ENCODE measurements at regions not wholly inside any gene's neighbourhood (a gene's known extent, or its start where the extent isn't known, plus 50 kb on each side); places are given as distances from the start of the nearest gene placed in this dataset.

DNA sequence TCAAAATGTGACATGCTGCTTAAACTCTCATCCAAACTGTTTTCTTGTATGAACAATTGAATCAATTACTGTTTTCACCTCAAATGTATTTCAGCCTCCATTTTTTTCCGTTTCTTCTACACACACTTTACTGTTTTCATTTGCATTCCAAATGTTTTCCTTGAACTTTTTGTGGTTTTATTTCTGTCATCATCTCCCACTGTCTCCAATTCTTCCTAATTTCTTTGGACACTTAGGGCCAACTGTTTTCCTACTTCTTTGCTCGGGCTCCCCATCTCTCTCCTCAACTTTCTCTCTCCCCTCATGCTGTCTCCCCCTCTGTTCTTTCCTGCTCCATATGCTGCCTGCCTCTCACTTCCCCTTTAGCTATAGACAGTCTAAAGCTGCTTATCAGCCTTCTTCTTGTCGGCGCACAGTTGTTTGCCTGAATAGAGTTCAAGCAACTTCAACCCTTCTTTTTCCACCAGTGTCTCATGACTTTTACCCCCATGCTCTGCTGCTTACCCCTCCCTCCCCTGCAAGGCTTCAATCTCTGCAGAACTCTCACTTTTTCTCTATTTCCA lies 443.4 kb downstream of the DTWD2 start:
- H2AFZ ChIP-seq (ENCODE audit: low read length): no peak overlapping the region
- no peaks in the 10 kb centered on the region for H4K20me1 ChIP-seq (ENCODE audit: insufficient read depth, low read length)
- no peaks in the 10 kb centered on the region for H3K27me3 ChIP-seq (replicated peaks; ENCODE audit: insufficient read depth, low read length)
- no peaks in the 10 kb centered on the region for H3K36me3 ChIP-seq (replicated peaks; ENCODE audit: insufficient read depth, low read length)
- no peak for DNase-seq
- H3K9me3 ChIP-seq (replicated peaks; ENCODE audit: insufficient read depth, low read length): no peaks in the 10 kb centered on the region
- H3K4me3 ChIP-seq (ENCODE audit: low read length): no peak overlapping the region
- no peaks in the 10 kb centered on the region for H3F3A ChIP-seq (ENCODE audit: insufficient read depth, low read length)
- no peak overlapping the region for H3K9ac ChIP-seq (ENCODE audit: low read length)
- H3K4me2 ChIP-seq (ENCODE audit: low read depth, low read length): no peak overlapping the region
- no peak for TF ChIP-seq EZH2phosphoT487 (IDR thresholded peaks at IDR 0.05; ENCODE audit: low read length)
- no peak for TF ChIP-seq EZH2 (optimal IDR thresholded peaks at IDR 0.05; ENCODE audit: low read depth, low read length)
- TF ChIP-seq, protein P1, sequence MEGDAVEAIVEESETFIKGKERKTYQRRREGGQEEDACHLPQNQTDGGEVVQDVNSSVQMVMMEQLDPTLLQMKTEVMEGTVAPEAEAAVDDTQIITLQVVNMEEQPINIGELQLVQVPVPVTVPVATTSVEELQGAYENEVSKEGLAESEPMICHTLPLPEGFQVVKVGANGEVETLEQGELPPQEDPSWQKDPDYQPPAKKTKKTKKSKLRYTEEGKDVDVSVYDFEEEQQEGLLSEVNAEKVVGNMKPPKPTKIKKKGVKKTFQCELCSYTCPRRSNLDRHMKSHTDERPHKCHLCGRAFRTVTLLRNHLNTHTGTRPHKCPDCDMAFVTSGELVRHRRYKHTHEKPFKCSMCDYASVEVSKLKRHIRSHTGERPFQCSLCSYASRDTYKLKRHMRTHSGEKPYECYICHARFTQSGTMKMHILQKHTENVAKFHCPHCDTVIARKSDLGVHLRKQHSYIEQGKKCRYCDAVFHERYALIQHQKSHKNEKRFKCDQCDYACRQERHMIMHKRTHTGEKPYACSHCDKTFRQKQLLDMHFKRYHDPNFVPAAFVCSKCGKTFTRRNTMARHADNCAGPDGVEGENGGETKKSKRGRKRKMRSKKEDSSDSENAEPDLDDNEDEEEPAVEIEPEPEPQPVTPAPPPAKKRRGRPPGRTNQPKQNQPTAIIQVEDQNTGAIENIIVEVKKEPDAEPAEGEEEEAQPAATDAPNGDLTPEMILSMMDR (IDR thresholded peaks at IDR 0.05; ENCODE audit: low read length): no peak
- H3K79me2 ChIP-seq (ENCODE audit: low read length): no peaks in the 10 kb centered on the region
- no peak overlapping the region for H3K27ac ChIP-seq (ENCODE audit: low read length)
- no peaks in the 10 kb centered on the region for H3K9me2 ChIP-seq (replicated peaks; ENCODE audit: insufficient read depth, low read length)
- H3K4me1 ChIP-seq (ENCODE audit: low read length): no peaks in the 10 kb centered on the region

DNA sequence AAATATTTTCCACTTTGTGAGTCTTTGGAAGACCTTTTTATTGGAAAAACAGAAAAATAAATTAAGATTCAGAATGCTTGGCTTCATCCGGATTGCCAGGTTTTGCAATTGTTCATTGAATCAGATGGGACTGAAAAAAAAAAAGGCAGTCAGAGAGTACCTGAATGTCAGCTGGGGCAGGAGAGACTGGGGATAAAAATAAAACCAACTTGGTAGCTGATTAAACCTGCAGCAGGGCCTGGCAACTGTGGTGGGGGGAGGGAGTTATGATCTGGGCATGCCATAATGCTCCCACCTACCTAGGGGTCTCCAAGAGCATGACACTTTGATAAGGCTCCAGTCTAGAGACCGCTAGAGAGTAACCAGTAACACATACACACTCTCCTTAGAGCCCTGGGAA lies 454.4 kb downstream of the DTWD2 start:
- Histone ChIP-seq H3K9me3 (replicated peaks; ENCODE audit: insufficient read depth, low read length) (no peaks in the 10 kb centered on the region), H3K36me3 (replicated peaks; ENCODE audit: insufficient read depth, low read length) (no peaks in the 10 kb centered on the region), H3K9me2 (replicated peaks; ENCODE audit: insufficient read depth, low read length) (no peaks in the 10 kb centered on the region), H3F3A (ENCODE audit: insufficient read depth, low read length) (no peaks in the 10 kb centered on the region), H3K27ac (ENCODE audit: low read length) (no peak overlapping the region), H3K79me2 (ENCODE audit: low read length) (no peaks in the 10 kb centered on the region), H3K9ac (ENCODE audit: low read length) (no peak overlapping the region), H4K20me1 (ENCODE audit: insufficient read depth, low read length) (no peaks in the 10 kb centered on the region), H2AFZ (ENCODE audit: low read length) (no peak overlapping the region), H3K4me2 (ENCODE audit: low read depth, low read length) (no peak overlapping the region), H3K4me1 (ENCODE audit: low read length) (no peaks in the 10 kb centered on the region), H3K27me3 (replicated peaks; ENCODE audit: insufficient read depth, low read length) (no peaks in the 10 kb centered on the region), H3K4me3 (ENCODE audit: low read length) (no peak overlapping the region)
- DNase-seq: no peak
- TF ChIP-seq EZH2 (optimal IDR thresholded peaks at IDR 0.05; ENCODE audit: low read depth, low read length) (no peak), EZH2phosphoT487 (IDR thresholded peaks at IDR 0.05; ENCODE audit: low read length) (no peak)
- TF ChIP-seq, protein P1 (IDR thresholded peaks at IDR 0.05; ENCODE audit: low read length): no peak

DNA sequence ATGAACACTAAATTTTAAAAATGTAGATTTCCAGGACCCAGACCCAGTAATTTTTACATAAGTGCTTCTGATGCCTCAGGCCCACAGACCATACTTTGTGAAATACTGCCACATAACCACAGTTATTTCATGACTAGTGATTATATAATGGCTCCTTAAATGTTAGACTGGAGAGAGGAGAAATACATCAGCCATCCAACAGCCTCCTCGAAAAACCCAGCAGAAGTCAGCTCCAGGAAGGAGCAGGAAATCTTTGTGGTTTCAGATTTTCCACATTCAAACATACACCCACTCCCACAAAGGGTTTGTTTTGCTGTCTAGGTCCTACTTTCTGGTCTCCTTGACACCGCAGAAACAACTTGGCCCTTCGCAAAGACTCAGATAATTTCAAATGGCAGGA lies 455.2 kb downstream of the DTWD2 start:
- no peak overlapping the region for H3K4me2 ChIP-seq (ENCODE audit: low read depth, low read length)
- H3K36me3 ChIP-seq (replicated peaks; ENCODE audit: insufficient read depth, low read length): no peaks in the 10 kb centered on the region
- no peak for TF ChIP-seq EZH2 (optimal IDR thresholded peaks at IDR 0.05; ENCODE audit: low read depth, low read length)
- TF ChIP-seq, protein P1 (IDR thresholded peaks at IDR 0.05; ENCODE audit: low read length): no peak
- no peak for TF ChIP-seq EZH2phosphoT487 (IDR thresholded peaks at IDR 0.05; ENCODE audit: low read length)
- no peak overlapping the region for H3K27ac ChIP-seq (ENCODE audit: low read length)
- H3K27me3 ChIP-seq (replicated peaks; ENCODE audit: insufficient read depth, low read length): no peaks in the 10 kb centered on the region
- H3K9me3 ChIP-seq (replicated peaks; ENCODE audit: insufficient read depth, low read length): no peaks in the 10 kb centered on the region
- H3K9ac ChIP-seq (ENCODE audit: low read length): no peak overlapping the region
- DNase-seq: no peak
- H3F3A ChIP-seq (ENCODE audit: insufficient read depth, low read length): no peaks in the 10 kb centered on the region
- H3K4me1 ChIP-seq (ENCODE audit: low read length): no peaks in the 10 kb centered on the region
- no peaks in the 10 kb centered on the region for H3K79me2 ChIP-seq (ENCODE audit: low read length)
- no peak overlapping the region for H2AFZ ChIP-seq (ENCODE audit: low read length)
- no peaks in the 10 kb centered on the region for H3K9me2 ChIP-seq (replicated peaks; ENCODE audit: insufficient read depth, low read length)
- H3K4me3 ChIP-seq (ENCODE audit: low read length): no peak overlapping the region
- H4K20me1 ChIP-seq (ENCODE audit: insufficient read depth, low read length): no peaks in the 10 kb centered on the region
